ENCODE measurements at regions not wholly inside any gene's neighbourhood (a gene's known extent, or its start where the extent isn't known, plus 50 kb on each side); places are given as distances from the start of the nearest gene placed in this dataset.

DNA sequence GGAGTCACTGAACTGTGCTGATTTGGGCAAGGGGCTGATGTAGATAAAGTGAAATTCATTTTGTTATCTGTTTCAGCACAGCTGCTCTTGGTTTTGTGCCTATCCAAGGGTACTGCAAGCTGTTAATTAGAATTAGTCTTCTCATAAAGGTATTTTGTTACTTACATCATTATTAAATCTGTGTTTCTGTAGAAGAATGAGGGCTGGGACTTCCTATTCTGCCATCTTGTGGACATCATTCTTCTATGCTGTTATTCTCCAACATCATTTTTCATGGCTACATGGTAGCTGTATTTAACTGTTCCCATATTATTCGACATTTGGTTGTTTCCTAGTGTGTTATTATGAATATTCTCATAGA is 76.2 kb upstream of the CCDC71L start:
- no peaks in the 10 kb centered on the region for H3K79me2 ChIP-seq (ENCODE audit: insufficient read depth, low read length)
- no peaks in the 10 kb centered on the region for H3K9me3 ChIP-seq (replicated peaks in 1 of 2; ENCODE audit: control insufficient read depth in 1 of 2, insufficient read depth in 1 of 2, low read length in 2 of 2)
- H4K20me1 ChIP-seq (ENCODE audit: insufficient read depth, low read length), result no peaks in the 10 kb centered on the region
- Mint-ChIP-seq H3K4me3 (no peak overlapping the region), H3K27ac (peak overlapping the region in 1 of 7 donors; percentile 78), H3K9me3 (peaks cover 0 to 2% (median 0%) of the 10 kb centered on the region in 7 donors), H3K36me3 (no peaks in the 10 kb centered on the region), H3K4me1 (peaks cover 15% of the 10 kb centered on the region), H3K27me3 (ENCODE audit: low read depth in 3 of 3) (peaks cover 2 to 5% (median 4%) of the 10 kb centered on the region in 3 donors)
- TF ChIP-seq, protein P1, sequence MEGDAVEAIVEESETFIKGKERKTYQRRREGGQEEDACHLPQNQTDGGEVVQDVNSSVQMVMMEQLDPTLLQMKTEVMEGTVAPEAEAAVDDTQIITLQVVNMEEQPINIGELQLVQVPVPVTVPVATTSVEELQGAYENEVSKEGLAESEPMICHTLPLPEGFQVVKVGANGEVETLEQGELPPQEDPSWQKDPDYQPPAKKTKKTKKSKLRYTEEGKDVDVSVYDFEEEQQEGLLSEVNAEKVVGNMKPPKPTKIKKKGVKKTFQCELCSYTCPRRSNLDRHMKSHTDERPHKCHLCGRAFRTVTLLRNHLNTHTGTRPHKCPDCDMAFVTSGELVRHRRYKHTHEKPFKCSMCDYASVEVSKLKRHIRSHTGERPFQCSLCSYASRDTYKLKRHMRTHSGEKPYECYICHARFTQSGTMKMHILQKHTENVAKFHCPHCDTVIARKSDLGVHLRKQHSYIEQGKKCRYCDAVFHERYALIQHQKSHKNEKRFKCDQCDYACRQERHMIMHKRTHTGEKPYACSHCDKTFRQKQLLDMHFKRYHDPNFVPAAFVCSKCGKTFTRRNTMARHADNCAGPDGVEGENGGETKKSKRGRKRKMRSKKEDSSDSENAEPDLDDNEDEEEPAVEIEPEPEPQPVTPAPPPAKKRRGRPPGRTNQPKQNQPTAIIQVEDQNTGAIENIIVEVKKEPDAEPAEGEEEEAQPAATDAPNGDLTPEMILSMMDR (IDR thresholded peaks at IDR 0.05), result no peak
- no peak overlapping the region for H3K9ac ChIP-seq (ENCODE audit: insufficient read depth, low read length, poor library complexity, severe bottlenecking)
- DNase-seq, result no peak
- H3K27me3 ChIP-seq (ENCODE audit: control insufficient read depth in 2 of 2, insufficient read depth in 2 of 2, low read length in 2 of 2), result no peaks in the 10 kb centered on the region
- no peaks in the 10 kb centered on the region for H3K36me3 ChIP-seq (replicated peaks in 1 of 2; ENCODE audit: control insufficient read depth in 1 of 2, insufficient read depth in 2 of 2, low read length in 2 of 2)
- no peak overlapping the region for H3K4me3 ChIP-seq (replicated peaks in 1 of 3; ENCODE audit: low read depth in 2 of 3, low read length in 3 of 3)
- no CpG with 5 or more reads among the region's 1 CpG for WGBS (ENCODE audit: insufficient coverage)
- H3K27ac ChIP-seq (ENCODE audit: low read depth in 1 of 2, low read length in 2 of 2), result no peak overlapping the region
- intact Hi-C loops (cut with micrococcal nuclease), result loop anchor here in 1 of 2 donors (5.0 to 10.0 kb wide), 4 partner anchors 35 to 560 kb away; partner anchors contain the start of gene CCDC71L
- H2AFZ ChIP-seq (ENCODE audit: insufficient read depth, low read depth, low read length, poor library complexity, severe bottlenecking), result peak overlapping the region; percentile 65
- peaks cover 1 to 15% of the 10 kb centered on the region in 2 donors for H3K4me1 ChIP-seq (ENCODE audit: control insufficient read depth in 1 of 2, insufficient read depth in 2 of 2, low read length in 2 of 2)
- no peak overlapping the region for H3K4me2 ChIP-seq (replicated peaks; ENCODE audit: extremely low read depth, low read length, poor library complexity, severe bottlenecking)

GRCh38 chr7:106740806-106741205 is 79.8 kb upstream of the CCDC71L start:
- Mint-ChIP-seq H3K27me3 (ENCODE audit: low read depth in 3 of 3) (peaks cover 0 to 3% (median 0%) of the 10 kb centered on the region in 3 donors), H3K36me3 (no peaks in the 10 kb centered on the region), H3K9me3 (peaks cover 0 to 2% (median 0%) of the 10 kb centered on the region in 7 donors), H3K27ac (peak overlapping the region in 2 of 7 donors; percentile 20 to 75), H3K4me3 (no peak overlapping the region), H3K4me1 (peaks cover 11% of the 10 kb centered on the region)
- DNase-seq, result peak in 2 of 3 donors; percentile 17 to 43
- WGBS (ENCODE audit: insufficient coverage), result 0% methylated on average over 1 of the region's 5 CpGs
- Histone ChIP-seq H3K4me2 (replicated peaks; ENCODE audit: extremely low read depth, low read length, poor library complexity, severe bottlenecking) (no peak overlapping the region), H3K9me3 (replicated peaks in 1 of 2; ENCODE audit: control insufficient read depth in 1 of 2, insufficient read depth in 1 of 2, low read length in 2 of 2) (no peaks in the 10 kb centered on the region), H2AFZ (ENCODE audit: insufficient read depth, low read depth, low read length, poor library complexity, severe bottlenecking) (no peak overlapping the region), H3K27me3 (ENCODE audit: control insufficient read depth in 2 of 2, insufficient read depth in 2 of 2, low read length in 2 of 2) (no peaks in the 10 kb centered on the region), H3K36me3 (replicated peaks in 1 of 2; ENCODE audit: control insufficient read depth in 1 of 2, insufficient read depth in 2 of 2, low read length in 2 of 2) (no peaks in the 10 kb centered on the region), H3K4me3 (replicated peaks in 1 of 3; ENCODE audit: low read depth in 2 of 3, low read length in 3 of 3) (no peak overlapping the region), H3K9ac (ENCODE audit: insufficient read depth, low read length, poor library complexity, severe bottlenecking) (no peak overlapping the region), H3K4me1 (ENCODE audit: control insufficient read depth in 1 of 2, insufficient read depth in 2 of 2, low read length in 2 of 2) (peaks cover 0 to 12% of the 10 kb centered on the region in 2 donors), H3K27ac (ENCODE audit: low read depth in 1 of 2, low read length in 2 of 2) (no peak overlapping the region), H4K20me1 (ENCODE audit: insufficient read depth, low read length) (no peaks in the 10 kb centered on the region), H3K79me2 (ENCODE audit: insufficient read depth, low read length) (no peaks in the 10 kb centered on the region)
- TF ChIP-seq, protein P1 (IDR thresholded peaks at IDR 0.05), result no peak
- intact Hi-C loops (cut with micrococcal nuclease), result no loop called here
